Stimulated activated CD4-positive, alpha-beta T cell treated with anti-CD3 and anti-CD28 coated beads, Interleukin-15, amount 100 ng/mL, for 24 hours (primary cell): ENCODE measurements at regions not wholly inside any gene's neighbourhood (a gene's known extent, or its start where the extent isn't known, plus 50 kb on each side); places are given as distances from the start of the nearest gene placed in this dataset.
"Not testable (repeated sequence)": the region's sequence is repeated elsewhere in the genome, so short reads cannot be mapped to it uniquely, and the experiment has no call there.

Source experiments
- DNase-seq: peaks from one replicate; pipeline ENCODE4 v3.0.0-alpha.2; 2020

GRCh38 chr4:135015771-135016170, 814.2 kb upstream of the PABPC4L start:
- DNase-seq: no peak

- DNase-seq: no peak
Observed at GRCh38 chr4:135007400-135007799, 805.8 kb upstream of the PABPC4L start.

GRCh38 chr4:134999169-134999568, 797.6 kb upstream of the PABPC4L start:
- DNase-seq: no peak

GRCh38 chr4:134961963-134962362, 760.4 kb upstream of the PABPC4L start:
- DNase-seq: no peak

- no peak for DNase-seq
Observed at GRCh38 chr4:134958862-134959261, 757.3 kb upstream of the PABPC4L start.

GRCh38 chr4:134955059-134955458, 753.5 kb upstream of the PABPC4L start:
- no peak for DNase-seq

- DNase-seq: no peak
Observed at GRCh38 chr4:134952775-134953174, 751.2 kb upstream of the PABPC4L start.

GRCh38 chr4:134952305-134952704, 750.7 kb upstream of the PABPC4L start:
- DNase-seq: no peak

- DNase-seq: no peak
Observed at GRCh38 chr4:134948110-134948642, 746.6 kb upstream of the PABPC4L start.

GRCh38 chr4:134944115-134944514, 742.5 kb upstream of the PABPC4L start:
- no peak for DNase-seq

GRCh38 chr4:134936014-134936413, 734.4 kb upstream of the PABPC4L start:
- no peak for DNase-seq

- peak; percentile 3 for DNase-seq
Observed at GRCh38 chr4:134935320-134935719, 733.7 kb upstream of the PABPC4L start.

- no peak for DNase-seq
Observed at GRCh38 chr4:134934036-134934808, 732.6 kb upstream of the PABPC4L start.

GRCh38 chr4:134915355-134915754, 713.8 kb upstream of the PABPC4L start:
- DNase-seq: no peak

GRCh38 chr4:134914250-134914649, 712.7 kb upstream of the PABPC4L start:
- DNase-seq: not testable (repeated sequence)

GRCh38 chr4:134911941-134912340, 710.4 kb upstream of the PABPC4L start:
- DNase-seq: no peak

- no peak for DNase-seq
Observed at GRCh38 chr4:134906404-134907023, 704.9 kb upstream of the PABPC4L start.

- no peak for DNase-seq
Observed at GRCh38 chr4:134905061-134905460, 703.5 kb upstream of the PABPC4L start.

GRCh38 chr4:134888156-134888555, 686.6 kb upstream of the PABPC4L start:
- DNase-seq: no peak

GRCh38 chr4:134885436-134885835, 683.8 kb upstream of the PABPC4L start:
- no peak for DNase-seq

- no peak for DNase-seq
Observed at GRCh38 chr4:134883831-134884449, 682.4 kb upstream of the PABPC4L start.

GRCh38 chr4:134879019-134879418, 677.4 kb upstream of the PABPC4L start:
- no peak for DNase-seq

GRCh38 chr4:134867027-134867426, 665.4 kb upstream of the PABPC4L start:
- no peak for DNase-seq

- DNase-seq: no peak
Observed at GRCh38 chr4:134865675-134866074, 664.1 kb upstream of the PABPC4L start.
